Stimulated activated CD4-positive, alpha-beta T cell treated with anti-CD3 and anti-CD28 coated beads, Interleukin-1b, Interleukin-23, amount 100 ng/mL, for 4 hours (primary cell): ENCODE measurements at regions not wholly inside any gene's neighbourhood (a gene's known extent, or its start where the extent isn't known, plus 50 kb on each side); places are given as distances from the start of the nearest gene placed in this dataset.

Source experiments
- DNase-seq, 2 donors: peaks; one replicate each; pipeline ENCODE4 v3.0.0-alpha.2; 2020; ENCODE audit warnings: low read depth in 2 of 2

DNA sequence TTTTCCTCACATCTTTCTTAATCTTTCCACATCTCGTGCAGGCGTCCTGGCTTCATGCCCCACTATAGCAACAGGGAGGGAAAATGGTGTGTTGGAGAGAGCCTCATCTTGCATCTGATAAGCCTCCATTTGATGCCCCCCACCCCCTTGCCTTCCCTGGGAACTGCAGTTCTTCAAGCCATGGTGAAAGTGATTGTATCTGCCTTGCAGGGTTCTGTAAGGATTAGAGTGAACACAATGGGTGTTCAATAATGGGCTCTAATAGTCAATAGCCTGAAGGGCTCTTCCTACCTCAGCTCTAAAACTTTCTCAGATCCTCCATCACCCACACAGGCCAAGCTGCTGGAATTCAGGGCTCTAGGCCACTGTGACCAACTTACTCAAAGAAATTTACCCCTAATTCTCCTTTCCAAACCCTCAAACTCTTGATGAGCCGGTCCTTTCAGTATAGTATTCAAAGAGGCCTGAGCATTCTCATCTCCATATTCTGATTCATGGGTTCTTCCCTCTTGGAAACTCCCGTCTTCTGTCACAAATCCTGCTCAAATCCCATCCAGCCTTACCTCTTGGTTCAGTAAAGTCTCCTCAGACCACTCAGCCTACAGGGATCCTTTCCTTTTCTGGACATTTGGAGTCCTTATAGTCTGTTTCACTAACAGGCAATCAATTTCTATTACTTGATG is 128.3 kb upstream of the TRIM2 start:
- no peak for DNase-seq

- DNase-seq, result no peak
Observed at GRCh38 chr4:153076861-153077260, 127.4 kb upstream of the TRIM2 start.

DNA sequence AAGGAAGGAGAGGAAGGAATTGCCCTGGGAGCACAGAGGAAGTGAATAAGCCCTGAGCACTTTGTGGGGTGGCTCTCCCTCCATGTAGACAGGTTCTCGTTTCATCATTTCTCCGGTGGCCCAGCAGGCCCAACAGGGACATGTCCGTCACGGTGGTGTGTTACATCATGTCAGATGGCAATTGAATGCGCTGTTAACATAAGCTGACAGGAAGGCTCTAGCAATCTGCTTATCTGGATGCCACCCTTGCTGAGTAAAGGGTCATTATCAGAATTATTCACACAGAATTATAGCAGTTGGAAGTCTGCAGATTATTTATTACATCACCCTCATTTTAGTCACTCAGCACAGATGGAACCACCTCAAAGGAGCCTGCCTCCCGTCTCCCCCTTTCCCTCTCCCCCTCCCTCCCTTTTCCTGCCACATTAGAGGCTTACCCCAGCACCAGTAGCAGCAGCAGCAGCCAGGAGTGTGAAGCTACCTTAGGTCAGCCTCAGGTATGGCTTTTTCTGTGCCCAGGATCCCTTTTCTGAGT is 124.3 kb upstream of the TRIM2 start:
- DNase-seq, result no peak

DNA sequence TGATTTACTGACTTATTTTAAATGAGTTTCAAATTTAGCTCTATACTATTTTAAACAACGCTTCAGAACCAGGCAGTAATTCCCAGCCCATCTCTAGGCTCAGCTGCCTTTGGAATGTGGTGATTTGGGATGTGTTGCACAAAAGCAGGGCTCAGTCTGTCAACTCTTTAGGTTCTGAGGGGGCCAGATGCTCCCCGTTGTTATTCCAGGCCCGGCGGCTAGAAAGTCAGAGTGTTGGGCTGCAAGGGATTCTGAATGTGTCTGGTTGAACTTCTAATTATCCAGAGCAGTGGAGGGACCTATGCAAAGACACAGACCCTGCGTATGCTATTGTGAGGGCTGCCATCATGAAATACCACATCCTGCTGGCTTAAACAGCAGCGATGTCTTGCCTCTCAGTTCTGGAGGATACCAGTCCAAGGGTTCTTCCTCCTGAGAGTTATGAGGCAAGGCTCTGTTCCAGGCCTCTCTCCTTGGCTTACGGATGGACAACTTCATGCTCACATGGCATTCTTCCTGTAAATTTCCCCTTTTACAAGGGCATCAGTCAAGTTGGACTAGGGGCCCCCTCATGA is 123.2 kb upstream of the TRIM2 start:
- no peak for DNase-seq

GRCh38 chr4:153081693-153082092 is 122.5 kb upstream of the TRIM2 start:
- DNase-seq, result no peak

DNA sequence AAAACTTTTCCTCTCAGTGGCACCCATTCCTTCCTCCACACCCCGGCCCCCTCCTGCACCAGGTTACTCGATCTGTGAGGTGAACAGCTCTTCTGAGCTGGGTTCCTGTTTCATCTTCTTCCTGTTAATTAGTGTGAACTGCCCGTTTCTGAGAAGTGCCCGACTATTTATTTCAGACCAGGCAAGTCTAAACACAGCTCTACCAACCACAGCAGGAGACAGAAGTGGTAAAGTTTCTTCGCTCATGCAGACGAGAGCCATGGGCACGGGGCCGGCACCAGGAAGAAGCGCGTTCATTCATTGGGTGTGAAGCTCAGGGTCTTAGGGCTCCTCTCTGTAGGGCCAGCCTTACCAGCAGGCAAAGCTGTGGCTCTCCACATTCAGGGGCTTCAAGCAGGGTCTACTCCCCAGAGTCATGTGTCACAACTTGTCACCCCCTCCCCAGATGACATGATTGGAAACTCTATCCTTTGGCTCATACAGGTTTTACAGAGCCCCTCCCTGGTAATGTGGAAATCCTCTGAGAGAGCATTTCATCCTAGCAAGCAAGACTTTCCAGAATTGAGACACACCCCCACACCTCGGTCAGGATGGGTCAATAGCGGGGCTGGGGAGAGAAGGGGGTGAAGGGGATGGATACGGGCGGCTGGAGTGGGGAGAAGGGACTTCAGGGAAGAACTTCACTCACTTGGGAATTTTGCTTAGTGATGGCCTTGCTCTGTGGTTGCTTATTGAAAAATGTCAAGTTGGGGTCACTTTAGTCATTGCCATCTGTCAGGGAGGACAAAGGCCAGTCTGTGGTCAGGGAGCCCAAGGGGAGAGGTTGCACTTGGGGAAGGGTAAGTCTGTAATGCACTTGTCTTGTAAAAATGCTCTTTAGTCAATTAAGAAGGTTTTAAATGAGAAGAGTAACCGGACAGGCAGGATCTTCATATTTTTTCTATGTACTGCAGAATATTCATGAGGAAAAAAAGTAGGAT is 121.6 kb upstream of the TRIM2 start:
- DNase-seq, result no peak

DNA sequence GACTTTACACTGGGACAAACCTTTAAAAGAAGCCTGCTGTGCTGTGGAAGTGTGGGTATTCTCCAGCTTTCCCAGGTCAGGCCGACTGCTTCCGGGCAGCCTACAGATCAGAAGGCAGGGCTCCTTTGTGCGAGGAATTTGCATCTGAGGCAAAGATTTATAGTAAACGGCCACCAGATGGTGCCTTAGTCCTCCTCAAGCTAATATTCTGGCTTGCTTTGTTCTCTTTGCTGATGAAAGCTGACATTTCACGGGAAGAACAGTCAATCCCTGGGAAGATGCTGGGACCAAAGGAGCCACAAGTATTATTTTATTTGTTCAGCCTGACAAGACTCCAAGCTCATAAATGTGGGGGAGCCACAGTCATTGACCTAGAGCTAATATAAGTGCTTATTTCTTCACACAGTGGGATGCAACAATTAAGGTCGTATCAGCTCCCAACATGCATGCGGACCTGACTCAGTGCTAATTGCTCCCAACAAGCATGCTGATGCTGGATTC is 120.7 kb upstream of the TRIM2 start:
- peak in 1 of 2 donors; percentile 23 for DNase-seq

DNA sequence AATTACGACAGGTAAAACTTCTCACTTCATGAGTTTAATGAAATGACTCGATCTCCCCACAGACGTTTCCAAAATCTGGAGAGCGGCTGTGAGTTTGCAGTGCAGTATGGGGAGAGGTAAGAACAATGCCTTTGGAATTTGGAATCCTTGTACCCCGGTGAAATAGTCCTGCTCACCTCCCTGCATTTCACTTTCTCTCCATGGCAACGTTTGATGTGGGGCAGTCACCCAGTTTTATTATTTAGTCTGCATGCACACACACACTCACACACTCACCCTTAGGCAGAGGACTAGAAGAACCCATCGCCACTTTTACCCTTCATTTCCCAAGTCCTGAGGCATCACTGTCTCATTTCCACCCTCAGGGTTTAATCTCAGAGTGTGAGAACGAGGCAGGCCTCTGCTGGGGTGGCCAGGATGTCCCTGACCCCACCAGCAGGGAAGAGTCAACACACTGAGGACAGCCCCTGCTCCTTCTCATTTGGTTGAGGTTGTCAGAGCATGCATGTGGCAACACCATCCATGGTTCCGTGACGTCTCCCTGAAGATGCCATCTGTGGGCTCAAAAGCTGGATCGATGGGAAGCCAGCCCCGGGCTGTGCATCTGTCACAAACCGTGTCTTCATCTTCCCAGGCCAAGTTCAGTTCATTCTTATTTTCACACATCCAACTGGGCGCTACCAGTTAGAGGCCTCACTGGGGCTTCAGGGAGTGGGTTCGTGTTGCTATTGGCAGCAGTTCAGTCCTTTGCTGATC is 119.8 kb upstream of the TRIM2 start:
- DNase-seq, result no peak

GRCh38 chr4:153084980-153085630 is 119.1 kb upstream of the TRIM2 start:
- peak; percentile 83 to 84 for DNase-seq

DNA sequence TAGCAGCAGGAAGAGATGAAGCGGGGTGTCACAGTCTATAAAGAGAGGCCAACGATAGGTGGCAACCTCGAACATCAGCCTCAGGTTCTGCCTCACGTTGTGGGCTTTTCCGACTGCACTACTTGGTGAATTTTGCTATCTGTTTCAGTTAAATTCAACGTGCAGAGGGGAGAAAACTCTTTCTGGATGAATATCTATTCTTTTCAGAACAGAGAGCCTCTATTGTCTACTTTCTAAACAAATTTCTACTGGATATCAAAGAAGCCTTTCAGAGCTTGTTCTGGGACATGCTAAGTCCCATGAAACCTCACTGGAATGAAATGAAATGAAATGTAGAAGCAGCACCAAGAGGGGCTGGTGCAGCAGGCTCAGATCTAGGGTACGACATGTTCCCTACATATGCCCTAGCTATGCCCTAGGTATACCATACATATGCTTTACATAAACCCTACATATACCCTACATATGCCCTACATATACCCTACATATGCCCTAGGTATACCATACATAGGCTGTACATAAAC is 116.5 kb upstream of the TRIM2 start:
- no peak for DNase-seq

DNA sequence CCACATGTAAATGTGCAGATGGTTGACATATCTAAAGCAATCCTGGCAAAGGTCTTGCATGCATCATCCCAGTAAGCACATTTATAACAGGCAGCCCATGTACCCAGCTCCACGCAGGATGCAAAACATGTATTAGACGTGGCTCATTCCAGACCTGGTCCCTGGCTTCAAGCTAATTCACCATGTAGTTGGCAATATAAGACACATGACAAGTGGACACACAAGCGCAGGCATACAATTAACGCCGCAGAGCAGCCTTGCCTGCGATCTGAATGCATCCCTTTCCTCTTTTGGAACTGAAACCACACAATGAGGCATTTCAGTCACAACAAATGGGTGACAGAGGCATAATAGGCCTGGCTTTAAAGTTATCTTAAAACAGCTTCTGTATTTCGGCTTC is 114.5 kb upstream of the TRIM2 start:
- no peak for DNase-seq

- DNase-seq, result no peak
Observed at GRCh38 chr4:153090181-153090580, 114.1 kb upstream of the TRIM2 start.

DNA sequence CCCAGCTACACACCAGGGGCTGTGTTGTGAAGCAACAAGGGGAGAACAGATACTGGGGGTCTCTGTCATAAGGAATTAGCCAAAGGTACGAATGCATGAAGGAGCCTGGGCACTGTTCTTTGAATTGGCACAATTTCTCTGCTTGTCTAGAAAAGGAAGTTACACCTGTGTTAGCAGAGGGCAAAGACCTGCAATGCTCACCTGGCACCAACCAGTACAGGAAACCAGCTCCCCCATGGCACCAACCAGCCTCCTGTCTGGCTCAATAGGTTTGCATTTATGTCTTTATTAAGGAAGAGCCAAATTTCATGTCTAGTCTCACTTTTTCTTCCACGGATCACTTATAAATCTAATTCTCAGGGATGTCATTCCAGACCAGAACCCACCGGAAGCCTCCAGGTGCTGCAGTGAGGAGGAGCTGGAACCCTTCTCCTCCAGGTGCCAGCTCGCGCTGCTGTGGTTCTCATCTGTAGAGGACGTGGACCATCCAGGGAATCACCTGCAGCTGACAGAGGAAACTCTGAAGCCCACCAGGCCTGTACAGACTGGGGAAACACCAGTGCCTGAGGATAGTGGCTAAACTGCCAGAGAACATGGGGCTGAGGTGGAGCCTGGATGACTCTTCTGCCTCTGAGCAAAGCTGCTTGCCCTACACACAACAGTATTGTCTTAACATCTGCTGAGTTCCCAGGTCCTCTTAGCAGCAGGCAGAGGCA is 113.4 kb upstream of the TRIM2 start:
- no peak for DNase-seq

GRCh38 chr4:153093396-153093795 is 110.8 kb upstream of the TRIM2 start:
- no peak for DNase-seq

DNA sequence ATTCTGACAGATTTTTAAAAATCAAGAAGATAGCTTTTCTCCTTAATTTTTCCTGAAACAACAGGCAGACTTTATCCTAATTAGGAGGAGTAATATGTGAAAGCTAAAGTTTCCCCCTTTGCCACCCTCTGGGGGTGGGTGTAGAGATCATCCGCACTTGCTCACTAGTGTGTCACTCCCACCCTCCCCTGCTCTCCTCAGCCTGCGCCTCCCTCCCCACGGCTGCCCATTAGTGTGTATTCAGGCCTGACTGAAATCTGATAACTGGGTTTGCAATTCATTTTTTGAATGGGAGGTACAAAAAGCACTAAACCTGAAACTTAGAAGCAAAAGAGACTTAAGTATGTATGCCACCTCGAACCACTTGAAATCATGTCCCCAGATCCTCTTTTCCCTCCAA is 110.4 kb upstream of the TRIM2 start:
- no peak for DNase-seq

DNA sequence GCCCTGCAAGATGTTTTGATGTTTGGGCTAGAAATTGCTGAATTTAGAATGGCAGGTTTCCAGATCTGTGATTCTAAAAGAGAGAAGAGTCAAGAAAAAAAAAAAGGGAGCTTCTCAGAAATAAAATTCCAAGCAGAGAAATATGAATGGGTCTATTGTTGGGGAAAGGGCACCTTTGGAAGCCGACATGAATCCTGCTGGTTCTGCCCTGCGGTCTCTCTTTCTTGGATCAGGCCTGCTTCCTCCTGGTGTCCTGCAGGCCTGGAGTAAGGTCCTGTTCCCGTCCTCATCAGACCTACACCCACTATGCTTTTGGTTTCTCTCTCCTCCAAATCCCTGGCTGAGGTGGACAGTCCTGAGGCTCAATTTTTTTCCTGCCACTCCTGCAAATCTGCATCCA is 109.8 kb upstream of the TRIM2 start:
- DNase-seq, result no peak

DNA sequence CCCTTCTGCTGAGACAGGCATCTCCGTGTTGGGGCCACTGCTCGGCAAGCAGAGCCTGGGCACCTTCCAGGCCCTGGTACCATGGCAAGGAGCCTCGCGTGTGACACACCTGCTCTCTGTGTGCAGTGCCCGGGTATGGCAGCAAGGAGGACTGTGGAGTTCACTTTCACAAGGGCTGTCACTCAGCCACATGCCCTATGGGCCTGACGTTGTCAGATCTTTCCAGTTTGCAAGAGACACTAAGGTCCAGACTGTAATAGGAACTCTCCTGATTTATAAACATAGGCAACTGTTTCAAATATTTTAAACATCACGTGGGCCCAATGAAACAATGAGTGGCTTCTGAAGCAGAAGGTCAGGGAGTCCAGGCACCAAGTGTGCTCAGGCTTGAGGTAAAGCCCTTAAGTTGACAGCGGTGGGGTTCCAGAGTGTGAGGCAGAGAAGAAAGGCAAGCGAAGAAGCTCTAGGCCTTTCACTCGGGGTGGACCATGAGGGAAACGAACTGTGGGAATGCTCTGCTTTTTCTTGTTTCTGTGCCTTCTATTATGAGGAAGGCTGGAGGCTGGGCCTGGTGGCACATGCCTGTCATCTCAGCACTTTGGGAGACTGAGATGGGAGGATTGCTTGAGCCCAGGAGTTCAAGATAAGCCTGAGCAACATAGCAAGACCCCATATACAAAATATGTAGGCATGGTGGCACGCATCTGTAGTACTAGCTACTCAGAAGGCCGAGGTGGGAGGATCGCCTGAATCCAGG is 108.6 kb upstream of the TRIM2 start:
- DNase-seq, result no peak

DNA sequence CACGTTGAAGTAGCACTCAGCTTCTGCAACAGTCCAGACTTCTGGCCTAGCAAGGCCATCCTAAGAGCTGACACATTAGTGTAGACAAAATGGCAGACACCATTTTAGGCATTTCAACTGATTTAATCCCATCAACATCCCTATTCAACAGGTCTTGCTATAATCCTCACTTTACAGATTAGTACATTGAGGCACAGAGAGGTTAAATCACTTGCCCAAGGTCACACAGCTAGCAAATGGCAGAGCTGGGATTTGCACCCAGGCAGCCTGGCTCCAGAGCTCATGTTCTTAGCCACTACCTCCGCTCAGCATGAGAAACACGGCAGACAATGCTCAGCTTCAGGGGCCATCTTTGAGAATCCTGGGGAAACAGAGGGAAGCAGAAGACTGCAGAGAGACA is 107.9 kb upstream of the TRIM2 start:
- no peak for DNase-seq

- no peak for DNase-seq
Observed at GRCh38 chr4:153098427-153098826, 105.8 kb upstream of the TRIM2 start.
